Skeletal muscle cell (primary cell): ENCODE measurements at regions not wholly inside any gene's neighbourhood (a gene's known extent, or its start where the extent isn't known, plus 50 kb on each side); places are given as distances from the start of the nearest gene placed in this dataset.
"Not testable (repeated sequence)": the region's sequence is repeated elsewhere in the genome, so short reads cannot be mapped to it uniquely, and the experiment has no call there.

Experiments
- DNase-seq: peaks from one replicate; pipeline ENCODE4 v3.0.0-alpha.2; 2010; ENCODE audit warnings: low read depth
- H3K4me3 ChIP-seq: 2 replicates; pipeline ENCODE4 v1.5.1; 2011; ENCODE audit warnings: low read depth, mild to moderate bottlenecking, control low read depth, low read length, moderate library complexity

- H3K4me3 ChIP-seq = no peak overlapping the region
- no peak for DNase-seq
Measured at GRCh38 chr3:78052746-78053145, 1012.8 kb downstream of the ROBO2 start.

GRCh38 chr3:78066287-78066686, 1026.4 kb downstream of the ROBO2 start:
- no peak for DNase-seq

GRCh38 chr3:78070188-78070587, 1030.3 kb downstream of the ROBO2 start:
- no peak for DNase-seq
- no peak overlapping the region for H3K4me3 ChIP-seq

More at GRCh38 chr3:78066287-78066686, 1026.4 kb downstream of the ROBO2 start:
- H3K4me3 ChIP-seq = no peak overlapping the region

GRCh38 chr3:78076379-78076778, 1036.5 kb downstream of the ROBO2 start:
- no peak for DNase-seq
- H3K4me3 ChIP-seq = no peak overlapping the region

- no peak overlapping the region for H3K4me3 ChIP-seq
- DNase-seq = no peak
Measured at GRCh38 chr3:78077178-78077577, 1037.3 kb downstream of the ROBO2 start.

- DNase-seq = no peak
- H3K4me3 ChIP-seq = no peak overlapping the region
Measured at GRCh38 chr3:78077842-78078241, 1037.9 kb downstream of the ROBO2 start.

- no peak for DNase-seq
- no peak overlapping the region for H3K4me3 ChIP-seq
Measured at GRCh38 chr3:78079514-78079913, 1039.6 kb downstream of the ROBO2 start.

GRCh38 chr3:78086150-78086549, 1046.3 kb downstream of the ROBO2 start:
- no peak overlapping the region for H3K4me3 ChIP-seq
- DNase-seq = no peak

- H3K4me3 ChIP-seq = no peak overlapping the region
- DNase-seq = no peak
Measured at GRCh38 chr3:78087134-78087533, 1047.2 kb downstream of the ROBO2 start.

- H3K4me3 ChIP-seq = no peak overlapping the region
Measured at GRCh38 chr3:78088006-78088405, 1048.1 kb downstream of the ROBO2 start.

GRCh38 chr3:78090382-78090781, 1050.5 kb downstream of the ROBO2 start:
- no peak overlapping the region for H3K4me3 ChIP-seq
- DNase-seq = no peak

More at GRCh38 chr3:78088006-78088405, 1048.1 kb downstream of the ROBO2 start:
- no peak for DNase-seq

- DNase-seq = no peak
- no peak overlapping the region for H3K4me3 ChIP-seq
Measured at GRCh38 chr3:78091478-78092119, 1051.7 kb downstream of the ROBO2 start.

- not testable (repeated sequence) for H3K4me3 ChIP-seq
- peak; percentile 37 for DNase-seq
Measured at GRCh38 chr3:78092574-78092973, 1052.7 kb downstream of the ROBO2 start.

- DNase-seq = peak; percentile 57
- H3K4me3 ChIP-seq = no peak overlapping the region
Measured at GRCh38 chr3:78096488-78097255, 1056.8 kb downstream of the ROBO2 start.

- H3K4me3 ChIP-seq = no peak overlapping the region
- DNase-seq = no peak
Measured at GRCh38 chr3:78098367-78098766, 1058.5 kb downstream of the ROBO2 start.

- no peak overlapping the region for H3K4me3 ChIP-seq
- peak; percentile 79 for DNase-seq
Measured at GRCh38 chr3:78101384-78101783, 1061.5 kb downstream of the ROBO2 start.

GRCh38 chr3:78108269-78108961, 1068.5 kb downstream of the ROBO2 start:
- not testable (repeated sequence) for H3K4me3 ChIP-seq

GRCh38 chr3:78112291-78113010, 1072.6 kb downstream of the ROBO2 start:
- DNase-seq = no peak
- no peak overlapping the region for H3K4me3 ChIP-seq

More at GRCh38 chr3:78108269-78108961, 1068.5 kb downstream of the ROBO2 start:
- DNase-seq = not testable (repeated sequence)

GRCh38 chr3:78115983-78116382, 1076.1 kb downstream of the ROBO2 start:
- DNase-seq = no peak
- no peak overlapping the region for H3K4me3 ChIP-seq

- no peak overlapping the region for H3K4me3 ChIP-seq
- DNase-seq = peak; percentile 80
Measured at GRCh38 chr3:78116874-78117273, 1077.0 kb downstream of the ROBO2 start.
